ENCODE measurements at regions not wholly inside any gene's neighbourhood (a gene's known extent, or its start where the extent isn't known, plus 50 kb on each side); places are given as distances from the start of the nearest gene placed in this dataset.

DNA sequence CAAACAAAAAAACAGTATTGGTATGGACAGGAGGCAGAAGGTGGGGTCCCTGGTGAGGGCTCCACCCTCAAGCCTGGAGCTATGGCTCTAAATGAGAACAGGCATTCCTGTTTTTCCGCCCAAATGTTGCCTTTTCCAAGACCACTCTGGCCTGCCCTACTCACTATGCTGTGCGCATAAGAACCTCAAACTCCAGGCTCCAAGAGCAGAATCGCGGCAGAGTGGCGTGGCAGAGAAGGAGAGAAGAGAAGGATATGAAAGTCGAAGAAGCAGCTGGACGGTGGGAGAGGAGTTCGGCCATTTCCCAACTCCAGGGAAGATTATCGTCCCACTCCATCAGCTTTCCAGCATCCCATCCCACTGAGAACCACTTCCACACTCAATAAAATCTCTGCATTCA, 207.8 kb downstream of the FAT4 start:
- Histone ChIP-seq H3K9me3 (ENCODE audit: control insufficient read depth in 2 of 2, low read length in 2 of 2) (no peaks in the 10 kb centered on the region), H3K9ac (ENCODE audit: low read depth in 1 of 2, low read length in 2 of 2) (no peak overlapping the region), H3K36me3 (ENCODE audit: control insufficient read depth in 2 of 2, insufficient read depth in 2 of 2, low read length in 2 of 2) (no peaks in the 10 kb centered on the region), H3K4me1 (ENCODE audit: control insufficient read depth in 2 of 2, insufficient read depth in 2 of 2, low read length in 2 of 2) (no peaks in the 10 kb centered on the region), H3K27ac (ENCODE audit: low read depth in 2 of 2, low read length in 2 of 2) (no peak overlapping the region), H3K27me3 (ENCODE audit: control insufficient read depth in 2 of 2, insufficient read depth in 2 of 2, low read length in 2 of 2) (no peaks in the 10 kb centered on the region), H3K4me3 (ENCODE audit: low read length in 2 of 2) (no peak overlapping the region)

GRCh38 chr4:125522992-125523391, 208.2 kb downstream of the FAT4 start:
- Histone ChIP-seq H3K27me3 (ENCODE audit: control insufficient read depth in 2 of 2, insufficient read depth in 2 of 2, low read length in 2 of 2) (no peaks in the 10 kb centered on the region), H3K9me3 (ENCODE audit: control insufficient read depth in 2 of 2, low read length in 2 of 2) (no peaks in the 10 kb centered on the region), H3K4me1 (ENCODE audit: control insufficient read depth in 2 of 2, insufficient read depth in 2 of 2, low read length in 2 of 2) (no peaks in the 10 kb centered on the region), H3K36me3 (ENCODE audit: control insufficient read depth in 2 of 2, insufficient read depth in 2 of 2, low read length in 2 of 2) (no peaks in the 10 kb centered on the region), H3K9ac (ENCODE audit: low read depth in 1 of 2, low read length in 2 of 2) (no peak overlapping the region), H3K27ac (ENCODE audit: low read depth in 2 of 2, low read length in 2 of 2) (no peak overlapping the region), H3K4me3 (ENCODE audit: low read length in 2 of 2) (no peak overlapping the region)

GRCh38 chr4:125526420-125526819, 211.7 kb downstream of the FAT4 start:
- Histone ChIP-seq H3K27ac (ENCODE audit: low read depth in 2 of 2, low read length in 2 of 2) (no peak overlapping the region), H3K4me1 (ENCODE audit: control insufficient read depth in 2 of 2, insufficient read depth in 2 of 2, low read length in 2 of 2) (no peaks in the 10 kb centered on the region), H3K27me3 (ENCODE audit: control insufficient read depth in 2 of 2, insufficient read depth in 2 of 2, low read length in 2 of 2) (no peaks in the 10 kb centered on the region), H3K9me3 (ENCODE audit: control insufficient read depth in 2 of 2, low read length in 2 of 2) (no peaks in the 10 kb centered on the region), H3K9ac (ENCODE audit: low read depth in 1 of 2, low read length in 2 of 2) (no peak overlapping the region), H3K4me3 (ENCODE audit: low read length in 2 of 2) (no peak overlapping the region), H3K36me3 (ENCODE audit: control insufficient read depth in 2 of 2, insufficient read depth in 2 of 2, low read length in 2 of 2) (no peaks in the 10 kb centered on the region)

DNA sequence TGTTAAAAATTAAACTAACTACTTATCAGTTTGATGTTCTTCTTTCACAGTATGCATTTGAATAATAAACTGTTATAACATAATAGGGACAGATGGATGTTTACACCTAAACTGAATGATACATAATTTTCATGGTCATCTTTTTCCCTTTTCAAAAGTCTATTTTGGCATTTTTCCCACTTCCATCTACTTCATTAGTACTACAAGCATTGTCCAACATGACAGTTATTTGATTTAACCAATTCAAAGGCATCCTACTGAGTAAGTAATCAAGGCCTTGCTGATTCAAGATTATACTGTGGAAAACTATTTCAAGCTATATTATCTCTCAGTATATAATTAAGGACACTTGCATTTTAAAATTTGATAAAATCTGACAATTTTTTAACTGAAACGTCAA, 212.9 kb downstream of the FAT4 start:
- Histone ChIP-seq H3K9me3 (ENCODE audit: control insufficient read depth in 2 of 2, low read length in 2 of 2) (no peaks in the 10 kb centered on the region), H3K27me3 (ENCODE audit: control insufficient read depth in 2 of 2, insufficient read depth in 2 of 2, low read length in 2 of 2) (no peaks in the 10 kb centered on the region), H3K27ac (ENCODE audit: low read depth in 2 of 2, low read length in 2 of 2) (no peak overlapping the region), H3K36me3 (ENCODE audit: control insufficient read depth in 2 of 2, insufficient read depth in 2 of 2, low read length in 2 of 2) (no peaks in the 10 kb centered on the region), H3K4me1 (ENCODE audit: control insufficient read depth in 2 of 2, insufficient read depth in 2 of 2, low read length in 2 of 2) (no peaks in the 10 kb centered on the region), H3K9ac (ENCODE audit: low read depth in 1 of 2, low read length in 2 of 2) (no peak overlapping the region), H3K4me3 (ENCODE audit: low read length in 2 of 2) (no peak overlapping the region)

GRCh38 chr4:125529071-125529470, 214.3 kb downstream of the FAT4 start:
- H3K27me3 ChIP-seq (ENCODE audit: control insufficient read depth in 2 of 2, insufficient read depth in 2 of 2, low read length in 2 of 2): no peaks in the 10 kb centered on the region
- no peaks in the 10 kb centered on the region for H3K36me3 ChIP-seq (ENCODE audit: control insufficient read depth in 2 of 2, insufficient read depth in 2 of 2, low read length in 2 of 2)
- H3K27ac ChIP-seq (ENCODE audit: low read depth in 2 of 2, low read length in 2 of 2): no peak overlapping the region
- H3K9ac ChIP-seq (ENCODE audit: low read depth in 1 of 2, low read length in 2 of 2): no peak overlapping the region
- H3K9me3 ChIP-seq (ENCODE audit: control insufficient read depth in 2 of 2, low read length in 2 of 2): no peaks in the 10 kb centered on the region
- H3K4me1 ChIP-seq (ENCODE audit: control insufficient read depth in 2 of 2, insufficient read depth in 2 of 2, low read length in 2 of 2): no peaks in the 10 kb centered on the region
- no peak overlapping the region for H3K4me3 ChIP-seq (ENCODE audit: low read length in 2 of 2)

GRCh38 chr4:125538670-125539069, 223.9 kb downstream of the FAT4 start:
- H3K4me1 ChIP-seq (ENCODE audit: control insufficient read depth in 2 of 2, insufficient read depth in 2 of 2, low read length in 2 of 2): no peaks in the 10 kb centered on the region
- no peak overlapping the region for H3K4me3 ChIP-seq (ENCODE audit: low read length in 2 of 2)
- no peaks in the 10 kb centered on the region for H3K36me3 ChIP-seq (ENCODE audit: control insufficient read depth in 2 of 2, insufficient read depth in 2 of 2, low read length in 2 of 2)
- H3K27me3 ChIP-seq (ENCODE audit: control insufficient read depth in 2 of 2, insufficient read depth in 2 of 2, low read length in 2 of 2): no peaks in the 10 kb centered on the region
- H3K9me3 ChIP-seq (ENCODE audit: control insufficient read depth in 2 of 2, low read length in 2 of 2): no peaks in the 10 kb centered on the region
- H3K27ac ChIP-seq (ENCODE audit: low read depth in 2 of 2, low read length in 2 of 2): no peak overlapping the region
- H3K9ac ChIP-seq (ENCODE audit: low read depth in 1 of 2, low read length in 2 of 2): no peak overlapping the region

- Histone ChIP-seq H3K27ac (ENCODE audit: low read depth in 2 of 2, low read length in 2 of 2) (no peak overlapping the region), H3K36me3 (ENCODE audit: control insufficient read depth in 2 of 2, insufficient read depth in 2 of 2, low read length in 2 of 2) (no peaks in the 10 kb centered on the region), H3K27me3 (ENCODE audit: control insufficient read depth in 2 of 2, insufficient read depth in 2 of 2, low read length in 2 of 2) (no peaks in the 10 kb centered on the region), H3K9ac (ENCODE audit: low read depth in 1 of 2, low read length in 2 of 2) (no peak overlapping the region), H3K9me3 (ENCODE audit: control insufficient read depth in 2 of 2, low read length in 2 of 2) (no peaks in the 10 kb centered on the region), H3K4me1 (ENCODE audit: control insufficient read depth in 2 of 2, insufficient read depth in 2 of 2, low read length in 2 of 2) (no peaks in the 10 kb centered on the region), H3K4me3 (ENCODE audit: low read length in 2 of 2) (no peak overlapping the region)
Measured at GRCh38 chr4:125539691-125540090, 224.9 kb downstream of the FAT4 start.

- H3K9ac ChIP-seq (ENCODE audit: low read depth in 1 of 2, low read length in 2 of 2): no peak overlapping the region
- no peaks in the 10 kb centered on the region for H3K9me3 ChIP-seq (ENCODE audit: control insufficient read depth in 2 of 2, low read length in 2 of 2)
- no peaks in the 10 kb centered on the region for H3K4me1 ChIP-seq (ENCODE audit: control insufficient read depth in 2 of 2, insufficient read depth in 2 of 2, low read length in 2 of 2)
- H3K36me3 ChIP-seq (ENCODE audit: control insufficient read depth in 2 of 2, insufficient read depth in 2 of 2, low read length in 2 of 2): no peaks in the 10 kb centered on the region
- H3K4me3 ChIP-seq (ENCODE audit: low read length in 2 of 2): no peak overlapping the region
- H3K27me3 ChIP-seq (ENCODE audit: control insufficient read depth in 2 of 2, insufficient read depth in 2 of 2, low read length in 2 of 2): no peaks in the 10 kb centered on the region
- H3K27ac ChIP-seq (ENCODE audit: low read depth in 2 of 2, low read length in 2 of 2): no peak overlapping the region
Measured at GRCh38 chr4:125541836-125542385, 227.2 kb downstream of the FAT4 start.

DNA sequence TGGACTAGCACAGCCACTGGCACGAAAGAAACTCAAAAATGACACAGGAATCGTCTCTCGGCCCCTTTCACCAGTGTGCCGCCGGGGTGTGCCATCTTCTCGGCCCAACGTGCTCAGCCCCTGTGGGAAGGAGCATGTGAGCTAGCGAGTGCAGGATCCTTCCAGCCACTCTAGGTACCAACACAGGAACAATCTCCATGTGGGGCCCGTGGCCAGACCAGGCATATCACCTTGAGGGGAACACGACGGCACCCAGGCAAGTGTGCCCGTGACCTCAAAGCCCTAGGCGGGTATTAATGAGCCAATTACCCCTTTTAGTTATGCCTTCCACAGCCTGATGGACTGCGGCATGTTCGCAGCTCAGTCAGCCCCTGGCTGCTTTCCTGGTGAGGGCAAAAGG, 231.5 kb downstream of the FAT4 start:
- no peaks in the 10 kb centered on the region for H3K4me1 ChIP-seq (ENCODE audit: control insufficient read depth in 2 of 2, insufficient read depth in 2 of 2, low read length in 2 of 2)
- H3K27ac ChIP-seq (ENCODE audit: low read depth in 2 of 2, low read length in 2 of 2): no peak overlapping the region
- H3K36me3 ChIP-seq (ENCODE audit: control insufficient read depth in 2 of 2, insufficient read depth in 2 of 2, low read length in 2 of 2): no peaks in the 10 kb centered on the region
- H3K9me3 ChIP-seq (ENCODE audit: control insufficient read depth in 2 of 2, low read length in 2 of 2): no peaks in the 10 kb centered on the region
- H3K9ac ChIP-seq (ENCODE audit: low read depth in 1 of 2, low read length in 2 of 2): no peak overlapping the region
- H3K27me3 ChIP-seq (ENCODE audit: control insufficient read depth in 2 of 2, insufficient read depth in 2 of 2, low read length in 2 of 2): no peaks in the 10 kb centered on the region
- H3K4me3 ChIP-seq (ENCODE audit: low read length in 2 of 2): no peak overlapping the region

- H3K36me3 ChIP-seq (ENCODE audit: control insufficient read depth in 2 of 2, insufficient read depth in 2 of 2, low read length in 2 of 2): no peaks in the 10 kb centered on the region
- H3K4me1 ChIP-seq (ENCODE audit: control insufficient read depth in 2 of 2, insufficient read depth in 2 of 2, low read length in 2 of 2): no peaks in the 10 kb centered on the region
- no peak overlapping the region for H3K27ac ChIP-seq (ENCODE audit: low read depth in 2 of 2, low read length in 2 of 2)
- H3K9me3 ChIP-seq (ENCODE audit: control insufficient read depth in 2 of 2, low read length in 2 of 2): no peaks in the 10 kb centered on the region
- H3K27me3 ChIP-seq (ENCODE audit: control insufficient read depth in 2 of 2, insufficient read depth in 2 of 2, low read length in 2 of 2): no peaks in the 10 kb centered on the region
- no peak overlapping the region for H3K9ac ChIP-seq (ENCODE audit: low read depth in 1 of 2, low read length in 2 of 2)
- H3K4me3 ChIP-seq (ENCODE audit: low read length in 2 of 2): no peak overlapping the region
Measured at GRCh38 chr4:125547836-125548235, 233.1 kb downstream of the FAT4 start.

DNA sequence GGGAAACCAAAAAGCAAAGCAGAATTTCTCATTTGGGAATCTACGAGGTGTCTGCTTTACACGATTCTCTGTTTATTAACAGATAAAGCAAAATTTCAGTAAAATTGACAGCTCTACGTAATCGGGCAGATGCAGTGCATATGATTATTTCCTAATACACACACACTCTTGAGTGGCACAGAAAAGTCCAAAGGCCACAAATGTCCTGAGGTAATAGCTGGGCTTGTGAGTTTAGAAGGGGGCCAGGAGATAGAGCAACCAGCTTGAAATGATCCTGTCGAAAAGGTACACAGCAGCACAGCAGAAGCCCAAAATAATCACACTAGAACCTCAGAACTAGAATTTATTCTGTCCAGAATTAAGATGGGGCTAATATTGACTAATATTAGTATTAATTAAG, 236.0 kb downstream of the FAT4 start:
- Histone ChIP-seq H3K9me3 (ENCODE audit: control insufficient read depth in 2 of 2, low read length in 2 of 2) (no peaks in the 10 kb centered on the region), H3K4me1 (ENCODE audit: control insufficient read depth in 2 of 2, insufficient read depth in 2 of 2, low read length in 2 of 2) (no peaks in the 10 kb centered on the region), H3K27me3 (ENCODE audit: control insufficient read depth in 2 of 2, insufficient read depth in 2 of 2, low read length in 2 of 2) (no peaks in the 10 kb centered on the region), H3K36me3 (ENCODE audit: control insufficient read depth in 2 of 2, insufficient read depth in 2 of 2, low read length in 2 of 2) (no peaks in the 10 kb centered on the region), H3K9ac (ENCODE audit: low read depth in 1 of 2, low read length in 2 of 2) (no peak overlapping the region), H3K27ac (ENCODE audit: low read depth in 2 of 2, low read length in 2 of 2) (no peak overlapping the region), H3K4me3 (ENCODE audit: low read length in 2 of 2) (no peak overlapping the region)

Measured in mucosa of rectum (tissue), 2 donors.